Osteocyte (in vitro differentiated cells): ENCODE measurements at regions not wholly inside any gene's neighbourhood (a gene's known extent, or its start where the extent isn't known, plus 50 kb on each side); places are given as distances from the start of the nearest gene placed in this dataset.

Experiments used
- DNase-seq: peaks from one replicate; pipeline ENCODE4 v3.0.0; 2021; ENCODE audit warnings: mixed read lengths; ENCODE audit not compliant: unreplicated experiment; ENCODE audit errors: extremely low spot score
- H3K27ac Mint-ChIP-seq: one replicate; pipeline ENCODE4 v1.8.0; 2021; ENCODE audit warnings: mild to moderate bottlenecking, mixed read lengths; ENCODE audit not compliant: unreplicated experiment
- H3K27me3 Mint-ChIP-seq: one replicate; pipeline ENCODE4 v1.8.0; 2021; ENCODE audit warnings: mixed read lengths; ENCODE audit not compliant: unreplicated experiment
- H3K36me3 Mint-ChIP-seq: one replicate; pipeline ENCODE4 v1.8.0; 2021; ENCODE audit warnings: mixed read lengths; ENCODE audit not compliant: unreplicated experiment
- H3K4me1 Mint-ChIP-seq: one replicate; pipeline ENCODE4 v1.8.0; 2021; ENCODE audit warnings: mixed read lengths; ENCODE audit not compliant: unreplicated experiment
- H3K4me3 Mint-ChIP-seq: one replicate; pipeline ENCODE4 v1.8.0; 2021; ENCODE audit warnings: mild to moderate bottlenecking, moderate library complexity, mixed read lengths; ENCODE audit not compliant: unreplicated experiment
- H3K9me3 Mint-ChIP-seq: one replicate; pipeline ENCODE4 v1.8.0; 2021; ENCODE audit warnings: mixed read lengths; ENCODE audit not compliant: unreplicated experiment
- CTCF ChIP-seq: fragments of 200-600 bp; sonication (generic); IDR thresholded peaks from 2 replicates; pipeline ENCODE4 v1.5.0; 2021; ENCODE audit warnings: antibody characterized with exemption, mild to moderate bottlenecking, moderate library complexity

- no peak for DNase-seq
- Mint-ChIP-seq H3K27me3 (no peaks in the 10 kb centered on the region), H3K36me3 (no peaks in the 10 kb centered on the region), H3K9me3 (peaks cover 6% of the 10 kb centered on the region), H3K4me1 (peaks cover 36% of the 10 kb centered on the region), H3K27ac (no peak overlapping the region), H3K4me3 (no peak overlapping the region)
- TF ChIP-seq CTCF = no peak
Observed at GRCh38 chr5:33346534-33346933, 94.2 kb upstream of the TARS1 start.

GRCh38 chr5:33361781-33362180 is 79.0 kb upstream of the TARS1 start:
- no peaks in the 10 kb centered on the region for H3K36me3 Mint-ChIP-seq
- H3K27ac Mint-ChIP-seq = no peak overlapping the region
- no peaks in the 10 kb centered on the region for H3K27me3 Mint-ChIP-seq
- DNase-seq = no peak
- H3K4me1 Mint-ChIP-seq = peaks cover 18% of the 10 kb centered on the region
- no peak for TF ChIP-seq CTCF
- H3K4me3 Mint-ChIP-seq = no peak overlapping the region
- no peaks in the 10 kb centered on the region for H3K9me3 Mint-ChIP-seq

GRCh38 chr5:33362915-33363314 is 77.8 kb upstream of the TARS1 start:
- Mint-ChIP-seq H3K4me1 (peaks cover 18% of the 10 kb centered on the region), H3K27ac (no peak overlapping the region), H3K27me3 (no peaks in the 10 kb centered on the region), H3K9me3 (no peaks in the 10 kb centered on the region), H3K4me3 (no peak overlapping the region), H3K36me3 (no peaks in the 10 kb centered on the region)
- TF ChIP-seq CTCF = no peak
- no peak for DNase-seq

GRCh38 chr5:33363537-33363936 is 77.2 kb upstream of the TARS1 start:
- Mint-ChIP-seq H3K36me3 (no peaks in the 10 kb centered on the region), H3K4me1 (peaks cover 18% of the 10 kb centered on the region), H3K27me3 (no peaks in the 10 kb centered on the region), H3K27ac (no peak overlapping the region), H3K9me3 (no peaks in the 10 kb centered on the region), H3K4me3 (no peak overlapping the region)
- no peak for TF ChIP-seq CTCF
- no peak for DNase-seq

GRCh38 chr5:33364406-33364805 is 76.4 kb upstream of the TARS1 start:
- H3K9me3 Mint-ChIP-seq = no peaks in the 10 kb centered on the region
- H3K27me3 Mint-ChIP-seq = no peaks in the 10 kb centered on the region
- no peak for TF ChIP-seq CTCF
- no peaks in the 10 kb centered on the region for H3K36me3 Mint-ChIP-seq
- no peak overlapping the region for H3K4me3 Mint-ChIP-seq
- H3K4me1 Mint-ChIP-seq = peaks cover 18% of the 10 kb centered on the region
- no peak for DNase-seq
- H3K27ac Mint-ChIP-seq = no peak overlapping the region
